Stomach (tissue), 4 donors: ENCODE measurements at regions not wholly inside any gene's neighbourhood (a gene's known extent, or its start where the extent isn't known, plus 50 kb on each side); places are given as distances from the start of the nearest gene placed in this dataset.

Source experiments
- CTCF ChIP-seq, 7 experiments: fragments of 450-650 bp in 4 of 7; fragments of 200-600 bp in 3 of 7; sonication (generic) in 3 of 7; IDR thresholded peaks; one replicate each; pipeline ENCODE4 v1.5.1; 2016 to 2019; ENCODE audit warnings: antibody characterized with exemption in 7 of 7, control low read depth in 2 of 7, mild to moderate bottlenecking in 1 of 7
- POLR2A ChIP-seq, 4 donors: fragments of 450-650 bp; IDR thresholded peaks; one replicate each; pipeline ENCODE4 v1.6.1; 2016; ENCODE audit warnings: antibody characterized with exemption in 4 of 4, control low read depth in 2 of 4, mild to moderate bottlenecking in 1 of 4, moderate library complexity in 1 of 4

GRCh38 chr13:62473190-62473943 lies 1057.7 kb upstream of the PCDH20 start:
- no peak for TF ChIP-seq CTCF (IDR thresholded peaks at IDR 0.05)
- TF ChIP-seq POLR2A (IDR thresholded peaks at IDR 0.05) = no peak
